ENCODE measurements at regions not wholly inside any gene's neighbourhood (a gene's known extent, or its start where the extent isn't known, plus 50 kb on each side); places are given as distances from the start of the nearest gene placed in this dataset.

DNA sequence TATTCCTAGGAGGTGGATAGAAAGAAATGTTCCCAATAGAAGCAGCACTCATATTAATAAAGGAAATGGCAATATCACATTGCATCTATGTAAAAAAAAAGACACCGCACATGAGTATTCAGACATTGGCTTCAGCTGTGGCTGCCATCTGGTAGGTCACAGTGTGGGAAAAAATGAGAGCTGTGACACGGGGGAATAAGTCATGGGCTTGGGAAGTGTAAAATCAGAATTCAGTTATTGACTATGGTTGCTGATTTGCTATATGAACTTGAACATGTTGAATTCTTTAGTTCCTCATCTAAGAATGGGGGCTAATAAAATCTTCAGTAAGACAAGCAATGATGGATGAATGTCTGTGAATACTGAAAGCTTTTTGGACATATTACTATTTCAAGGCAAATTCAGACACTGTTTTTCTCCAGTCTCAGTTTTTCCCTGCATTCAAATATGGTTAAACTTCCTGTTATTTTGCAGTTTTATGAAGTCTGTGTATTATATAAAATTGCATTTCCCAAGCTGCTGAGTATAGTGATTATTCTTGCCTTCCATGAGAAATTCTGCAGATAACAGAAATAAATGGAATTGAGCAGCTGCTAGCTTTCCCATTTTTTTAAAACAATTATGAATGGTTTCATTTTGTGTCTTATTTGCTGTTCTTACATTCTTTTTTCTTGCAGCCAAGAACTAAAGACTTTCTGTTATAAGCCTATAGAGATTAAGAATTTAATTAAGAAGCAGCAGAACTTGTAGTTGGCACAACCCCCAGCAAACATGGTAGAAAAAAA lies 221.0 kb downstream of the ANKRD50 start:
- H3K4me3 ChIP-seq (ENCODE audit: low read depth, low read length), result no peak overlapping the region
- TF ChIP-seq, protein P1, sequence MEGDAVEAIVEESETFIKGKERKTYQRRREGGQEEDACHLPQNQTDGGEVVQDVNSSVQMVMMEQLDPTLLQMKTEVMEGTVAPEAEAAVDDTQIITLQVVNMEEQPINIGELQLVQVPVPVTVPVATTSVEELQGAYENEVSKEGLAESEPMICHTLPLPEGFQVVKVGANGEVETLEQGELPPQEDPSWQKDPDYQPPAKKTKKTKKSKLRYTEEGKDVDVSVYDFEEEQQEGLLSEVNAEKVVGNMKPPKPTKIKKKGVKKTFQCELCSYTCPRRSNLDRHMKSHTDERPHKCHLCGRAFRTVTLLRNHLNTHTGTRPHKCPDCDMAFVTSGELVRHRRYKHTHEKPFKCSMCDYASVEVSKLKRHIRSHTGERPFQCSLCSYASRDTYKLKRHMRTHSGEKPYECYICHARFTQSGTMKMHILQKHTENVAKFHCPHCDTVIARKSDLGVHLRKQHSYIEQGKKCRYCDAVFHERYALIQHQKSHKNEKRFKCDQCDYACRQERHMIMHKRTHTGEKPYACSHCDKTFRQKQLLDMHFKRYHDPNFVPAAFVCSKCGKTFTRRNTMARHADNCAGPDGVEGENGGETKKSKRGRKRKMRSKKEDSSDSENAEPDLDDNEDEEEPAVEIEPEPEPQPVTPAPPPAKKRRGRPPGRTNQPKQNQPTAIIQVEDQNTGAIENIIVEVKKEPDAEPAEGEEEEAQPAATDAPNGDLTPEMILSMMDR (IDR thresholded peaks at IDR 0.05; ENCODE audit: insufficient read depth, low read length, missing control alignments), result no peak
- CTCF ChIA-PET, result no interaction called here
- DNase-seq (ENCODE audit: low read depth, low spot score), result no peak
- POLR2A ChIA-PET, result no interaction called here

GRCh38 chr4:124499261-124499660 lies 213.3 kb downstream of the ANKRD50 start:
- no peak for DNase-seq (ENCODE audit: low read depth, low spot score)
- POLR2A ChIA-PET, result no interaction called here
- H3K4me3 ChIP-seq (ENCODE audit: low read depth, low read length), result no peak overlapping the region
- TF ChIP-seq, protein P1 (IDR thresholded peaks at IDR 0.05; ENCODE audit: insufficient read depth, low read length, missing control alignments), result no peak
- CTCF ChIA-PET, result no interaction called here

GRCh38 chr4:124501576-124501975 lies 211.0 kb downstream of the ANKRD50 start:
- DNase-seq (ENCODE audit: low read depth, low spot score), result no peak
- POLR2A ChIA-PET, result no interaction called here
- TF ChIP-seq, protein P1 (IDR thresholded peaks at IDR 0.05; ENCODE audit: insufficient read depth, low read length, missing control alignments), result no peak
- CTCF ChIA-PET, result no interaction called here
- H3K4me3 ChIP-seq (ENCODE audit: low read depth, low read length), result no peak overlapping the region

DNA sequence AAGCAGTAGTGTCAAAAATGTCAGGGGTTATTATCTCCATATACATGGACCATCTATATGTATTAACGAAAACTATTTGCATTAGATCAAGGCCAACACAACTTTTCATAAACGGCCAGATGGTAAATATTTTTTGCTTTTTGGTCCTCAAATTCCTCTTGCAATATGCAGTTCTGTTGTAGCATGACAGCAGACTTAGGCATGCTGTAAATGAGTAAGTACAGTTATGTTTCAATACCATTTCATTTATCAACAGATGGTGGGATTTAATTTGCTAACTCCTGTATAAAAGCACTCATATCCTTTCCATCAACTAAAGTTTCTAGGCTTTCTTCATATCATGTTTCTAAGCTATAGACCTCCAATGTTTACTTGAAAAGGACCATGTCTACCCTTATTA lies 208.1 kb downstream of the ANKRD50 start:
- H3K4me3 ChIP-seq (ENCODE audit: low read depth, low read length), result no peak overlapping the region
- ChIA-PET CTCF (no interaction called here), POLR2A (no interaction called here)
- TF ChIP-seq, protein P1 (IDR thresholded peaks at IDR 0.05; ENCODE audit: insufficient read depth, low read length, missing control alignments), result no peak
- no peak for DNase-seq (ENCODE audit: low read depth, low spot score)

GRCh38 chr4:124505211-124505610 lies 207.3 kb downstream of the ANKRD50 start:
- DNase-seq (ENCODE audit: low read depth, low spot score), result no peak
- H3K4me3 ChIP-seq (ENCODE audit: low read depth, low read length), result no peak overlapping the region
- ChIA-PET CTCF (no interaction called here), POLR2A (no interaction called here)
- TF ChIP-seq, protein P1 (IDR thresholded peaks at IDR 0.05; ENCODE audit: insufficient read depth, low read length, missing control alignments), result no peak

- ChIA-PET POLR2A (no interaction called here), CTCF (no interaction called here)
- TF ChIP-seq, protein P1 (IDR thresholded peaks at IDR 0.05; ENCODE audit: insufficient read depth, low read length, missing control alignments), result no peak
- H3K4me3 ChIP-seq (ENCODE audit: low read depth, low read length), result no peak overlapping the region
- no peak for DNase-seq (ENCODE audit: low read depth, low spot score)
Measured at GRCh38 chr4:124509151-124509550, 203.4 kb downstream of the ANKRD50 start.
